NCI-H1417 (cell line): ENCODE measurements at regions not wholly inside any gene's neighbourhood (a gene's known extent, or its start where the extent isn't known, plus 50 kb on each side); places are given as distances from the start of the nearest gene placed in this dataset.
A peak's percentile ranks its signal among the peaks of the same experiment; 100 is the strongest.

Experiments used
- DNase-seq, 3 experiments: peaks; one replicate each; lab custom pipeline; 2025; lab: John Stamatoyannopoulos, UW

GRCh38 chr6:169891421-169891820, 140.0 kb downstream of the ERMARD start:
- DNase-seq = no peak

GRCh38 chr6:169890901-169891300, 139.5 kb downstream of the ERMARD start:
- DNase-seq = no peak

GRCh38 chr6:169890049-169890448, 138.6 kb downstream of the ERMARD start:
- peak in 2 of 3 experiments; percentile 40 to 73 for DNase-seq

GRCh38 chr6:169887529-169888140, 136.2 kb downstream of the ERMARD start:
- DNase-seq = no peak

- DNase-seq = no peak
These were observed 135.3 kb downstream of the ERMARD start for GRCh38 chr6:169886631-169887227.

GRCh38 chr6:169885831-169886230, 134.4 kb downstream of the ERMARD start:
- DNase-seq = no peak

GRCh38 chr6:169885131-169885530, 133.7 kb downstream of the ERMARD start:
- DNase-seq = no peak

- DNase-seq = no peak
These were observed 132.7 kb downstream of the ERMARD start for GRCh38 chr6:169884158-169884557.

- no peak for DNase-seq
These were observed 131.9 kb downstream of the ERMARD start for GRCh38 chr6:169883316-169883715.

GRCh38 chr6:169881976-169882375, 130.6 kb downstream of the ERMARD start:
- DNase-seq = no peak

- no peak for DNase-seq
These were observed 130.0 kb downstream of the ERMARD start for GRCh38 chr6:169881398-169881797.

GRCh38 chr6:169880516-169880915, 129.1 kb downstream of the ERMARD start:
- no peak for DNase-seq

- DNase-seq = no peak
These were observed 117.9 kb downstream of the ERMARD start for GRCh38 chr6:169869301-169869700.

GRCh38 chr6:169868458-169868857, 117.0 kb downstream of the ERMARD start:
- peak in 1 of 3 experiments; percentile 38 for DNase-seq

GRCh38 chr6:169867751-169868191, 116.3 kb downstream of the ERMARD start:
- DNase-seq = no peak

- DNase-seq = no peak
These were observed 115.5 kb downstream of the ERMARD start for GRCh38 chr6:169866668-169867521.

GRCh38 chr6:169866140-169866534, 114.7 kb downstream of the ERMARD start:
- DNase-seq = no peak

GRCh38 chr6:169865346-169866139, 114.1 kb downstream of the ERMARD start:
- DNase-seq = peak in 1 of 3 experiments; percentile 45

GRCh38 chr6:169864148-169865020, 113.0 kb downstream of the ERMARD start:
- peak; percentile 91 to 98 (median 95) for DNase-seq

- DNase-seq = peak in 1 of 3 experiments; percentile 47
These were observed 112.3 kb downstream of the ERMARD start for GRCh38 chr6:169863710-169864109.
